ENCODE measurements at regions not wholly inside any gene's neighbourhood (a gene's known extent, or its start where the extent isn't known, plus 50 kb on each side); places are given as distances from the start of the nearest gene placed in this dataset.
A peak's percentile ranks its signal among the peaks of the same experiment; 100 is the strongest.
"Not testable (repeated sequence)": the region's sequence is repeated elsewhere in the genome, so short reads cannot be mapped to it uniquely, and the experiment has no call there.

DNA sequence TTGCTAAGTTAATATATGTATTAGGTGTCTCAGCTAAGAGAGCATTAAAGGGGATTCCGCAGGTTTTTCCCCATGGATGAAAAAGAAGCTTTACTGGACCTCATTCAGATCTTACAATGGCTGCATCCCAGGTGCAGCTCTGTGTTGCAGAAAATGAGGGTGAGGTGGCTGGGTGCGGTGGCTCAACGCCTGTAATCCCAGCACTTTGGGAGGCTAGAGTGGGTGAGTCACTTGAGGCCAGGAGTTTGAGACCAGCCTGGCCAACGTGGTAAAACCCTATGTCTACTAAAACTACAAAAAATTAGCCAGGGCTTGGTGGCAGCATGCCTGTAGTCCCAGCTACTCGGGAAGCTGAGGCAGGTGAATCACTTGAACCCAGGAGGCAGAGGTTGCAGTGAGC lies 58.5 kb upstream of the MORC3 start:
- CTCF ChIA-PET = no interaction called here
- Mint-ChIP-seq H3K4me1 (ENCODE audit: low read depth, unreplicated experiment) (no peaks in the 10 kb centered on the region), H3K27me3 (ENCODE audit: unreplicated experiment) (no peaks in the 10 kb centered on the region), H3K9me3 (ENCODE audit: low read depth, unreplicated experiment) (no peaks in the 10 kb centered on the region), H3K4me3 (ENCODE audit: low read depth, unreplicated experiment) (no peak overlapping the region), H3K36me3 (ENCODE audit: insufficient read depth, unreplicated experiment) (no peaks in the 10 kb centered on the region), H3K27ac (ENCODE audit: unreplicated experiment) (no peak overlapping the region)
- intact Hi-C loops (cut with micrococcal nuclease; ENCODE audit: unreplicated experiment) = loop anchor here (5.0 kb wide), 1 partner anchor 71 kb away; no protein-coding TSS in a partner anchor
- TF ChIP-seq CTCF (IDR thresholded peaks at IDR 0.05; ENCODE audit: unreplicated experiment) = no peak
- DNase-seq = no peak
- no TSS peak for BruUV-seq (replicated peaks)

- intact Hi-C loops (cut with micrococcal nuclease; ENCODE audit: unreplicated experiment) = loop anchor here (5.0 kb wide), 1 partner anchor 69 kb away; no protein-coding TSS in a partner anchor
- H3K9me3 Mint-ChIP-seq (ENCODE audit: low read depth, unreplicated experiment) = peaks cover 3% of the 10 kb centered on the region
- no peak for TF ChIP-seq CTCF (IDR thresholded peaks at IDR 0.05; ENCODE audit: unreplicated experiment)
- no TSS peak for BruUV-seq (replicated peaks)
- no peaks in the 10 kb centered on the region for H3K27me3 Mint-ChIP-seq (ENCODE audit: unreplicated experiment)
- no peak overlapping the region for H3K4me3 Mint-ChIP-seq (ENCODE audit: low read depth, unreplicated experiment)
- no peak overlapping the region for H3K27ac Mint-ChIP-seq (ENCODE audit: unreplicated experiment)
- H3K4me1 Mint-ChIP-seq (ENCODE audit: low read depth, unreplicated experiment) = peaks cover 8% of the 10 kb centered on the region
- no peaks in the 10 kb centered on the region for H3K36me3 Mint-ChIP-seq (ENCODE audit: insufficient read depth, unreplicated experiment)
- DNase-seq = no peak
- CTCF ChIA-PET = no interaction called here
These were observed 56.2 kb upstream of the MORC3 start for GRCh38 chr21:36263797-36264196.

DNA sequence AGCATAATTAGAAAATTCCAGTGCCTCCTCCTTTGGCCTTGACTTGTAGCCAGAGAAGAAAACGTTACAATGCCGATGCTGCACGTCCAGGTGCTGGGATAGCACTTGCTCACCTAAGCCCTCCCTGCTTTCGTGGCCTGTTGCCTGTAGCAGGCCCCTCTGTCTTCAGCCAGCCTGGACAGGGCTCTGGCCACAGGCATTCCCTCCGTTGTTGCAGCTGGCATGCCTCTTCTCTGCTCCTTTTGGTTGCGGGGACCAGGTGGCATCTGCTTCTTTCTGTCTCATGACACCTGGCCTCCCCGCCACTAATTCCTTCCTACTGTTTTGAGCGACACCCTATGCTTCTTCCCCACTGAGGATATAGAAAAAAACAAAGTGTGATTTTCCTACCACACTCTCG lies 54.6 kb upstream of the MORC3 start:
- intact Hi-C loops (cut with micrococcal nuclease; ENCODE audit: unreplicated experiment) = no loop called here
- no TSS peak for BruUV-seq (replicated peaks)
- Mint-ChIP-seq H3K9me3 (ENCODE audit: low read depth, unreplicated experiment) (peaks cover 3% of the 10 kb centered on the region), H3K27ac (ENCODE audit: unreplicated experiment) (no peak overlapping the region), H3K4me1 (ENCODE audit: low read depth, unreplicated experiment) (peaks cover 8% of the 10 kb centered on the region), H3K4me3 (ENCODE audit: low read depth, unreplicated experiment) (no peak overlapping the region), H3K27me3 (ENCODE audit: unreplicated experiment) (no peaks in the 10 kb centered on the region), H3K36me3 (ENCODE audit: insufficient read depth, unreplicated experiment) (no peaks in the 10 kb centered on the region)
- no peak for DNase-seq
- TF ChIP-seq CTCF (IDR thresholded peaks at IDR 0.05; ENCODE audit: unreplicated experiment) = no peak
- CTCF ChIA-PET = no interaction called here

- H3K4me1 Mint-ChIP-seq (ENCODE audit: low read depth, unreplicated experiment); H3K4me3 Mint-ChIP-seq (ENCODE audit: low read depth, unreplicated experiment); H3K27me3 Mint-ChIP-seq (ENCODE audit: unreplicated experiment); BruUV-seq (replicated peaks); H3K27ac Mint-ChIP-seq (ENCODE audit: unreplicated experiment); H3K36me3 Mint-ChIP-seq (ENCODE audit: insufficient read depth, unreplicated experiment); intact Hi-C loops (cut with micrococcal nuclease; ENCODE audit: unreplicated experiment); H3K9me3 Mint-ChIP-seq (ENCODE audit: low read depth, unreplicated experiment); CTCF ChIA-PET: not testable (repeated sequence)
- peak; percentile 3 for DNase-seq
These were observed 52.2 kb upstream of the MORC3 start for GRCh38 chr21:36267828-36268227.

- H3K36me3 Mint-ChIP-seq (ENCODE audit: insufficient read depth, unreplicated experiment); H3K9me3 Mint-ChIP-seq (ENCODE audit: low read depth, unreplicated experiment); intact Hi-C loops (cut with micrococcal nuclease; ENCODE audit: unreplicated experiment); CTCF ChIA-PET; DNase-seq; BruUV-seq (replicated peaks); H3K4me1 Mint-ChIP-seq (ENCODE audit: low read depth, unreplicated experiment); H3K4me3 Mint-ChIP-seq (ENCODE audit: low read depth, unreplicated experiment); H3K27me3 Mint-ChIP-seq (ENCODE audit: unreplicated experiment); H3K27ac Mint-ChIP-seq (ENCODE audit: unreplicated experiment): not testable (repeated sequence)
These were observed 51.7 kb upstream of the MORC3 start for GRCh38 chr21:36268264-36268663.

Measured in Calu3 (cell line).